A549 (cell line): ENCODE measurements at regions not wholly inside any gene's neighbourhood (a gene's known extent, or its start where the extent isn't known, plus 50 kb on each side); places are given as distances from the start of the nearest gene placed in this dataset.

ENCODE experiments used
- CHD2 ChIP-seq: fragments of 150-350 bp; IDR thresholded peaks from 2 replicates; pipeline ENCODE4 v1.6.1; 2014; ENCODE audit warnings: low read length; ENCODE audit not compliant: partially characterized antibody
- CTCF ChIP-seq: fragments of >200 bp; sonication (Bioruptor Twin); formaldehyde crosslinking; IDR thresholded peaks from 3 replicates; pipeline ENCODE4 v1.5.1; 2016
- EHMT2 ChIP-seq: fragments of 200-600 bp; sonication (generic); IDR thresholded peaks from 2 replicates; pipeline ENCODE4 v1.6.1; 2016; ENCODE audit warnings: antibody characterized with exemption, low read depth, mild to moderate bottlenecking, moderate library complexity
- JUNB ChIP-seq: fragments of >200 bp; sonication (Bioruptor Twin); formaldehyde crosslinking; IDR thresholded peaks from 2 replicates; pipeline ENCODE4 v1.6.1; 2016
- KDM1A ChIP-seq: fragments of 200-600 bp; sonication (generic); IDR thresholded peaks from 2 replicates; pipeline ENCODE4 v1.6.1; 2016; ENCODE audit warnings: low read depth, mild to moderate bottlenecking
- MAFK ChIP-seq: fragments of 450-650 bp; IDR thresholded peaks from 2 replicates; pipeline ENCODE4 v1.6.1; 2014; ENCODE audit not compliant: partially characterized antibody
- MYC ChIP-seq: IDR thresholded peaks from 2 replicates; pipeline ENCODE4 v1.6.1; 2012; ENCODE audit warnings: mild to moderate bottlenecking, inconsistent platforms, low read length, improper control_type of control experiment, borderline replicate concordance
- RAD21 ChIP-seq, 2 experiments: fragments of >200 bp in 1 of 2; sonication (Bioruptor Twin) in 1 of 2; formaldehyde crosslinking in 1 of 2; IDR thresholded peaks in 1 of 2; conservative IDR thresholded peaks in 1 of 2; 2 replicates in 1 of 2; 3 replicates in 1 of 2; pipeline ENCODE4 v1.6.1; 2012 to 2018; ENCODE audit warnings: inconsistent platforms in 1 of 2

GRCh38 chr4:127574643-127575042 lies 58.1 kb upstream of the INTU start:
- TF ChIP-seq CTCF (no peak), MYC (no peak), MAFK (no peak), JUNB (no peak), CHD2 (no peak), RAD21 (conservative IDR thresholded peaks at IDR 0.05 in 1 of 2, IDR thresholded peaks at IDR 0.05 in 1 of 2) (no peak), EHMT2 (no peak), KDM1A (no peak)
